ENCODE measurements at regions not wholly inside any gene's neighbourhood (a gene's known extent, or its start where the extent isn't known, plus 50 kb on each side); places are given as distances from the start of the nearest gene placed in this dataset.

- TF ChIP-seq CTCF (IDR thresholded peaks at IDR 0.05; ENCODE audit: poor library complexity, severe bottlenecking) (no peak), POLR2AphosphoS5 (IDR thresholded peaks at IDR 0.05) (no peak), EZH2 (IDR thresholded peaks at IDR 0.05; ENCODE audit: borderline replicate concordance, insufficient read depth, low read length, poor library complexity, severe bottlenecking) (no peak), RAD21 (conservative IDR thresholded peaks at IDR 0.05) (no peak), EP300 (conservative IDR thresholded peaks at IDR 0.05; ENCODE audit: poor library complexity, severe bottlenecking) (no peak), SMC3 (conservative IDR thresholded peaks at IDR 0.05; ENCODE audit: poor library complexity) (no peak), REST (IDR thresholded peaks at IDR 0.05; ENCODE audit: borderline replicate concordance) (no peak)
These were observed 1099.9 kb downstream of the PLA2G4A start for GRCh38 chr1:187928696-187929095.
